HL-60 (cell line): ENCODE measurements at regions not wholly inside any gene's neighbourhood (a gene's known extent, or its start where the extent isn't known, plus 50 kb on each side); places are given as distances from the start of the nearest gene placed in this dataset.

Experiments
- DNase-seq, 2 experiments: peaks; one replicate each; pipeline ENCODE4 v3.0.0-alpha.2; 2010 to 2020; ENCODE audit warnings: low read depth in 1 of 2, low spot score in 1 of 2
- H3K27ac ChIP-seq: fragments of 250-450 bp; sonication (Bioruptor Pico); replicated peaks from 2 replicates; pipeline ENCODE4 v1.5.1; 2020; ENCODE audit warnings: mild to moderate bottlenecking, moderate library complexity
- H3K27me3 ChIP-seq: fragments of 250-450 bp; sonication (Bioruptor Pico); 2 replicates; pipeline ENCODE4 v1.5.1; 2021; ENCODE audit warnings: mild to moderate bottlenecking, moderate library complexity; ENCODE audit not compliant: insufficient read depth, poor library complexity, severe bottlenecking
- H3K4me3 ChIP-seq: replicated peaks from 2 replicates; pipeline ENCODE4 v1.5.1; 2011; ENCODE audit warnings: mild to moderate bottlenecking, control low read depth, low read length; ENCODE audit not compliant: insufficient read depth
- GABPA ChIP-seq: IDR thresholded peaks from 2 replicates; pipeline ENCODE4 v1.6.1; 2012; ENCODE audit warnings: low read depth
- POLR2AphosphoS5 ChIP-seq: IDR thresholded peaks from 2 replicates; pipeline ENCODE4 v1.6.1; 2012; ENCODE audit warnings: low read depth
- SPI1 ChIP-seq: IDR thresholded peaks from 2 replicates; pipeline ENCODE4 v1.6.1; 2012; ENCODE audit warnings: low read depth, mild to moderate bottlenecking, borderline replicate concordance
- TF ChIP-seq, protein P1 (sequence below): IDR thresholded peaks from 2 replicates; pipeline ENCODE4 v1.6.1; 2012; ENCODE audit warnings: low read depth; ENCODE audit not compliant: insufficient replicate concordance
- TF ChIP-seq, protein P2 (sequence below): IDR thresholded peaks from one replicate; pipeline ENCODE4 v1.5.1; 2011; ENCODE audit warnings: low read length, control low read depth, inconsistent platforms; ENCODE audit not compliant: insufficient read depth

DNA sequence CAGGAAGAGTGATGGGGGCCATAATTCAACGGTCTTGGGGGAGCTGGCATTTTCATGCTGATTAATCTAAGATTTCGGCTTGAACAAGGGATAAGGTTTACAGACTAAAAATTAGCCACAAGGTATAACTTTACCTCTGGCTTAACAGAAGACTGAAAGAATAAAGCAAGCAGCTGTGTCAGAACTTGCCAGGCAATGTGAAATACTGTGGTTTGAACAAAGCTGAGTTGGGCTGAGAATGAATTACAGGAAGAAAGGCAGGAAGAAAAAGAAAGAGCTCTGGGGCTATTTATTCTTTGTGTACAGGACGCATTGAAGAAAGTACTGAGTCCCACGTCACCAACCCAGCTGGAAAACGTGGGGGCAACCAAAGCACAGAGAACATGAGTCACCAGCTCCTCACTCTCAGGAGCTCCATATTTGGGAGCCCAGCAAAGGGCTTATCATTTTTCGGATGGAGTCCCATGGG lies 121.5 kb upstream of the NEDD9 start:
- DNase-seq, result no peak
- H3K27ac ChIP-seq, result no peak overlapping the region
- TF ChIP-seq, protein P1, sequence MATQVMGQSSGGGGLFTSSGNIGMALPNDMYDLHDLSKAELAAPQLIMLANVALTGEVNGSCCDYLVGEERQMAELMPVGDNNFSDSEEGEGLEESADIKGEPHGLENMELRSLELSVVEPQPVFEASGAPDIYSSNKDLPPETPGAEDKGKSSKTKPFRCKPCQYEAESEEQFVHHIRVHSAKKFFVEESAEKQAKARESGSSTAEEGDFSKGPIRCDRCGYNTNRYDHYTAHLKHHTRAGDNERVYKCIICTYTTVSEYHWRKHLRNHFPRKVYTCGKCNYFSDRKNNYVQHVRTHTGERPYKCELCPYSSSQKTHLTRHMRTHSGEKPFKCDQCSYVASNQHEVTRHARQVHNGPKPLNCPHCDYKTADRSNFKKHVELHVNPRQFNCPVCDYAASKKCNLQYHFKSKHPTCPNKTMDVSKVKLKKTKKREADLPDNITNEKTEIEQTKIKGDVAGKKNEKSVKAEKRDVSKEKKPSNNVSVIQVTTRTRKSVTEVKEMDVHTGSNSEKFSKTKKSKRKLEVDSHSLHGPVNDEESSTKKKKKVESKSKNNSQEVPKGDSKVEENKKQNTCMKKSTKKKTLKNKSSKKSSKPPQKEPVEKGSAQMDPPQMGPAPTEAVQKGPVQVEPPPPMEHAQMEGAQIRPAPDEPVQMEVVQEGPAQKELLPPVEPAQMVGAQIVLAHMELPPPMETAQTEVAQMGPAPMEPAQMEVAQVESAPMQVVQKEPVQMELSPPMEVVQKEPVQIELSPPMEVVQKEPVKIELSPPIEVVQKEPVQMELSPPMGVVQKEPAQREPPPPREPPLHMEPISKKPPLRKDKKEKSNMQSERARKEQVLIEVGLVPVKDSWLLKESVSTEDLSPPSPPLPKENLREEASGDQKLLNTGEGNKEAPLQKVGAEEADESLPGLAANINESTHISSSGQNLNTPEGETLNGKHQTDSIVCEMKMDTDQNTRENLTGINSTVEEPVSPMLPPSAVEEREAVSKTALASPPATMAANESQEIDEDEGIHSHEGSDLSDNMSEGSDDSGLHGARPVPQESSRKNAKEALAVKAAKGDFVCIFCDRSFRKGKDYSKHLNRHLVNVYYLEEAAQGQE, result no peak
- TF ChIP-seq POLR2AphosphoS5 (no peak), SPI1 (no peak), GABPA (no peak)
- TF ChIP-seq, protein P2, sequence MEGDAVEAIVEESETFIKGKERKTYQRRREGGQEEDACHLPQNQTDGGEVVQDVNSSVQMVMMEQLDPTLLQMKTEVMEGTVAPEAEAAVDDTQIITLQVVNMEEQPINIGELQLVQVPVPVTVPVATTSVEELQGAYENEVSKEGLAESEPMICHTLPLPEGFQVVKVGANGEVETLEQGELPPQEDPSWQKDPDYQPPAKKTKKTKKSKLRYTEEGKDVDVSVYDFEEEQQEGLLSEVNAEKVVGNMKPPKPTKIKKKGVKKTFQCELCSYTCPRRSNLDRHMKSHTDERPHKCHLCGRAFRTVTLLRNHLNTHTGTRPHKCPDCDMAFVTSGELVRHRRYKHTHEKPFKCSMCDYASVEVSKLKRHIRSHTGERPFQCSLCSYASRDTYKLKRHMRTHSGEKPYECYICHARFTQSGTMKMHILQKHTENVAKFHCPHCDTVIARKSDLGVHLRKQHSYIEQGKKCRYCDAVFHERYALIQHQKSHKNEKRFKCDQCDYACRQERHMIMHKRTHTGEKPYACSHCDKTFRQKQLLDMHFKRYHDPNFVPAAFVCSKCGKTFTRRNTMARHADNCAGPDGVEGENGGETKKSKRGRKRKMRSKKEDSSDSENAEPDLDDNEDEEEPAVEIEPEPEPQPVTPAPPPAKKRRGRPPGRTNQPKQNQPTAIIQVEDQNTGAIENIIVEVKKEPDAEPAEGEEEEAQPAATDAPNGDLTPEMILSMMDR, result no peak
- no peaks in the 10 kb centered on the region for H3K27me3 ChIP-seq
- H3K4me3 ChIP-seq, result no peak overlapping the region

DNA sequence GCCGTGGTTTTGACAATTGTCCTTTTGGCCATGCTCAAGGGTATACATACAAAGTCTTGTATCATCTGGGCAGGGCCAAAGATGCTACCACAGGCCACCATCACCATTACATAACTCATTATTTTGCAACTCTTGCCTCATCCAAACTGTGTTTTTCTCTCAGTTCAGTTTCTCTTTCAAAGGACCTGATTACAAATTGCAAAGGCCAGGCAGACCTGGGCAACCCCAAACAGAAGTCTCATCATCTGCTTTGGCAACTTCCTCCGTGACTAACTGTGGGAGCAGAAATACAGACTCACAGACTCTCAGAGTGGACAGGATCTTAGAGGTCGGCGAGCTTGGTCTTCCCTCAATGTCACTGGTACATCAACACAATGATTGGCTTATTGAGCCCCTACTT lies 117.8 kb upstream of the NEDD9 start:
- Histone ChIP-seq H3K27ac (peak overlapping the region; percentile 86), H3K4me3 (no peak overlapping the region), H3K27me3 (no peaks in the 10 kb centered on the region)
- peak; percentile 96 for DNase-seq
- TF ChIP-seq, protein P1, result peak; percentile 38
- peak; percentile 92 for TF ChIP-seq POLR2AphosphoS5
- no peak; the same call in 1 of the 2 replicates for TF ChIP-seq GABPA
- peak; percentile 71; the same call in 1 of the 2 replicates for TF ChIP-seq SPI1

DNA sequence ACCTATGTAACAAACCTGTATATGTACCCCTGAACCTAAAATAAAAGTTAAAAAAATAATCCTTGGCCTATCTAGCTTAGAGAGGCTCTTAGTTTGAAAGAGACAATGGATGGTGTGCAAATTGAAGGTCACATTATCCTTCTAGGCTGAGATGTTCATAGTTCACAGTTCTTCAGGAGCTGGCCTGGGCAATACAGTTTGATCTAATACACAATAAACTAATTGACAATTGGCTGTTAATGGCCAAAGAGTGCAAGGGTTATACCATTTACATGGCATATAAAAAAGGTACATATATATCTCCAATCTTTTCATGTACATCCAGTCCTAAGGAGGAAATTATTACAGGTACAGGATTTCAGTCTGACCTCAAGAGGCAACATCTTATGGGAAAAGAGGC lies 117.4 kb upstream of the NEDD9 start:
- TF ChIP-seq, protein P1, result no peak
- TF ChIP-seq POLR2AphosphoS5, result no peak
- no peak for TF ChIP-seq SPI1
- TF ChIP-seq GABPA, result no peak
- TF ChIP-seq, protein P2, result no peak
- H3K27me3 ChIP-seq, result no peaks in the 10 kb centered on the region
- DNase-seq, result no peak
- peak overlapping the region; percentile 86 for H3K27ac ChIP-seq
- H3K4me3 ChIP-seq, result no peak overlapping the region

DNA sequence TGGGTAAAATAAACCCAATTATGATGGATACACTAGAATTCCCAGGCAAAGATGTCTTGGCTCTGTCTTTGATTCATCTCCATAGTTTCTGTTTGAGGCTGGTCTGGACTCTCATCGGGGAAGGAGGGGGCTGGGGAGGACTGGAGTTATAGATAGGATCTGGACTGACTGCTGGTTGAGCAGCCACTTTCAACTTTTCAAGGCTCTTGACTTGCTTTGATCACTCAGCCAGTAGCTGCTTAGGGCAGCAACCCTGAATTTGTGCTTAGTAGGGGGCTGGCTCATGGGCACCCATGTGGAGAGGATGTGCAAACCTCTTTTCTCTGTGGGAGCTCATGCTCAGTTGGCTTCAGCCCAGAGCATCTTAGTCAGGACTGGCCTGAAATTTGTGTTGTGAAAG lies 114.0 kb upstream of the NEDD9 start:
- Histone ChIP-seq H3K27me3 (no peaks in the 10 kb centered on the region), H3K27ac (no peak overlapping the region), H3K4me3 (no peak overlapping the region)
- no peak for DNase-seq
- TF ChIP-seq SPI1 (no peak), POLR2AphosphoS5 (no peak), GABPA (no peak)
- TF ChIP-seq, protein P1, result no peak
- TF ChIP-seq, protein P2, result no peak
